MM.1S (cell line): ENCODE measurements at regions not wholly inside any gene's neighbourhood (a gene's known extent, or its start where the extent isn't known, plus 50 kb on each side); places are given as distances from the start of the nearest gene placed in this dataset.
A peak's percentile ranks its signal among the peaks of the same experiment; 100 is the strongest.

ENCODE experiments used
- DNase-seq: peaks from one replicate; pipeline ENCODE4 v3.0.0-alpha.2; 2015
- H2AFZ ChIP-seq: fragments of 300-600 bp; sonication (generic); 2 replicates; pipeline ENCODE4 v1.6.0; 2016; ENCODE audit warnings: antibody characterized with exemption, low read length
- H3F3A ChIP-seq: fragments of 300-600 bp; sonication (generic); 2 replicates; pipeline ENCODE4 v1.6.1; 2016; ENCODE audit warnings: mild to moderate bottlenecking, antibody characterized with exemption, low read length, moderate library complexity, mixed read lengths; ENCODE audit not compliant: insufficient read depth
- H3K27ac ChIP-seq: fragments of 300-600 bp; sonication (generic); 2 replicates; pipeline ENCODE4 v1.5.1; 2016; ENCODE audit warnings: mild to moderate bottlenecking, low read length
- H3K27me3 ChIP-seq: fragments of 300-600 bp; sonication (generic); replicated peaks from 2 replicates; pipeline ENCODE4 v1.6.0; 2016; ENCODE audit warnings: low read length; ENCODE audit not compliant: insufficient read depth
- H3K36me3 ChIP-seq: fragments of 300-600 bp; sonication (generic); replicated peaks from 2 replicates; pipeline ENCODE4 v1.6.1; 2016; ENCODE audit warnings: mild to moderate bottlenecking, low read length, mixed read lengths; ENCODE audit not compliant: insufficient read depth
- H3K4me1 ChIP-seq: fragments of 300-600 bp; sonication (generic); 2 replicates; pipeline ENCODE4 v1.6.1; 2016; ENCODE audit warnings: low read length, mixed read lengths
- H3K4me2 ChIP-seq: fragments of 300-600 bp; sonication (generic); 2 replicates; pipeline ENCODE4 v1.6.0; 2016; ENCODE audit warnings: low read depth, low read length
- H3K4me3 ChIP-seq: fragments of 300-600 bp; sonication (generic); 2 replicates; pipeline ENCODE4 v1.5.1; 2016; ENCODE audit warnings: low read length, mixed read lengths
- H3K79me2 ChIP-seq: fragments of 300-600 bp; sonication (generic); 2 replicates; pipeline ENCODE4 v1.6.1; 2016; ENCODE audit warnings: mixed run types, low read length, mixed read lengths
- H3K9ac ChIP-seq: fragments of 300-600 bp; sonication (generic); 2 replicates; pipeline ENCODE4 v1.6.1; 2016; ENCODE audit warnings: low read length, mixed read lengths
- H3K9me2 ChIP-seq: fragments of 300-600 bp; sonication (generic); replicated peaks from 2 replicates; pipeline ENCODE4 v1.6.1; 2016; ENCODE audit warnings: mild to moderate bottlenecking, low read length, mixed read lengths; ENCODE audit not compliant: insufficient read depth
- H3K9me3 ChIP-seq: fragments of 300-600 bp; sonication (generic); replicated peaks from 2 replicates; pipeline ENCODE4 v1.6.1; 2016; ENCODE audit warnings: mild to moderate bottlenecking, low read length, mixed read lengths; ENCODE audit not compliant: insufficient read depth
- H4K20me1 ChIP-seq: fragments of 300-600 bp; sonication (generic); 2 replicates; pipeline ENCODE4 v1.6.1; 2016; ENCODE audit warnings: mild to moderate bottlenecking, low read length, moderate library complexity, mixed read lengths; ENCODE audit not compliant: insufficient read depth
- CTCF ChIP-seq: fragments of 300-600 bp; sonication (generic); IDR thresholded peaks from 2 replicates; pipeline ENCODE4 v1.5.1; 2016; ENCODE audit warnings: antibody characterized with exemption, low read length, mixed read lengths
- EZH2 ChIP-seq: fragments of 300-600 bp; sonication (generic); optimal IDR thresholded peaks from 2 replicates; pipeline ENCODE3; 2017; ENCODE audit warnings: low read depth, mild to moderate bottlenecking, antibody characterized with exemption, low read length, mixed read lengths
- EZH2phosphoT487 ChIP-seq: fragments of 300-600 bp; sonication (generic); IDR thresholded peaks from 2 replicates; pipeline ENCODE4 v1.6.1; 2018; ENCODE audit warnings: antibody characterized with exemption, low read length

GRCh38 chr5:38031304-38031703 lies 191.5 kb upstream of the GDNF start:
- Histone ChIP-seq H3K9ac (no peak overlapping the region), H4K20me1 (no peaks in the 10 kb centered on the region), H3F3A (no peaks in the 10 kb centered on the region), H3K79me2 (no peaks in the 10 kb centered on the region), H3K4me2 (no peak overlapping the region), H3K27me3 (no peaks in the 10 kb centered on the region), H3K9me2 (no peaks in the 10 kb centered on the region), H3K27ac (no peak overlapping the region), H2AFZ (no peak overlapping the region), H3K4me3 (no peak overlapping the region), H3K36me3 (no peaks in the 10 kb centered on the region), H3K4me1 (no peaks in the 10 kb centered on the region), H3K9me3 (no peaks in the 10 kb centered on the region)
- no peak for TF ChIP-seq EZH2phosphoT487
- TF ChIP-seq CTCF, result no peak
- no peak for TF ChIP-seq EZH2
- no peak for DNase-seq

GRCh38 chr5:38029397-38030065 lies 189.7 kb upstream of the GDNF start:
- Histone ChIP-seq H3K27ac (no peak overlapping the region), H3K9me2 (no peaks in the 10 kb centered on the region), H3K4me3 (no peak overlapping the region), H2AFZ (no peak overlapping the region), H4K20me1 (no peaks in the 10 kb centered on the region), H3F3A (no peaks in the 10 kb centered on the region), H3K9me3 (no peaks in the 10 kb centered on the region), H3K4me1 (no peaks in the 10 kb centered on the region), H3K79me2 (no peaks in the 10 kb centered on the region), H3K9ac (no peak overlapping the region), H3K27me3 (no peaks in the 10 kb centered on the region), H3K4me2 (no peak overlapping the region), H3K36me3 (no peaks in the 10 kb centered on the region)
- TF ChIP-seq EZH2phosphoT487 (no peak), EZH2 (no peak)
- no peak for DNase-seq

- H3K27ac ChIP-seq, result no peak overlapping the region
- no peak overlapping the region for H3K9ac ChIP-seq
- H3K9me2 ChIP-seq, result no peaks in the 10 kb centered on the region
- H3K27me3 ChIP-seq, result no peaks in the 10 kb centered on the region
- no peaks in the 10 kb centered on the region for H3K4me1 ChIP-seq
- H3K4me3 ChIP-seq, result no peak overlapping the region
- no peak overlapping the region for H3K4me2 ChIP-seq
- H3K79me2 ChIP-seq, result no peaks in the 10 kb centered on the region
- DNase-seq, result no peak
- no peaks in the 10 kb centered on the region for H3K36me3 ChIP-seq
- no peaks in the 10 kb centered on the region for H3F3A ChIP-seq
- no peaks in the 10 kb centered on the region for H4K20me1 ChIP-seq
- no peaks in the 10 kb centered on the region for H3K9me3 ChIP-seq
- TF ChIP-seq EZH2 (no peak), EZH2phosphoT487 (no peak), CTCF (peak; percentile 21; the same call in 1 of the 2 replicates)
- no peak overlapping the region for H2AFZ ChIP-seq
Observed at GRCh38 chr5:38023799-38024198, 184.0 kb upstream of the GDNF start.

DNA sequence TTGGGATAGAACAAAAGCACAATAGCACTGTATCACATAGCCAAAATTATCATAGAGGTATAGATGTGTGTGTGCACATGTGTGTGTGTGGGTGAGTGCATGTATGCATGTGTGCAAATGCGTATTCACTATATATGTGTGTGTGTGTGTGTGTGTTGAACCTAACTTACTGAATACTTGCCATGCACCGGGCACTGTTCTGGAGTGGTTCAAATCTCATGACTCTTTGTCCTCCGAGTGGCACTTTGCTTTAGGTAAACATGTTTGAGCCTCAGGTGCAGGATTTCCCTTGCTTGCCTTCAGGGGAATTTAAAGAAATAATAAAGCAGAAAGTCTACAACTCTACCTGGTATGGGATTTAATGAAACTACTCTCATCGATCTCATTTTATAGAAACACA lies 183.5 kb upstream of the GDNF start:
- no peaks in the 10 kb centered on the region for H3K79me2 ChIP-seq
- H3K36me3 ChIP-seq, result no peaks in the 10 kb centered on the region
- no peak overlapping the region for H3K4me2 ChIP-seq
- no peaks in the 10 kb centered on the region for H3K9me3 ChIP-seq
- H3K27me3 ChIP-seq, result no peaks in the 10 kb centered on the region
- no peak overlapping the region for H3K4me3 ChIP-seq
- H4K20me1 ChIP-seq, result no peaks in the 10 kb centered on the region
- H2AFZ ChIP-seq, result no peak overlapping the region
- TF ChIP-seq CTCF (no peak), EZH2 (no peak), EZH2phosphoT487 (no peak)
- no peaks in the 10 kb centered on the region for H3F3A ChIP-seq
- H3K9me2 ChIP-seq, result no peaks in the 10 kb centered on the region
- H3K4me1 ChIP-seq, result no peaks in the 10 kb centered on the region
- no peak overlapping the region for H3K9ac ChIP-seq
- DNase-seq, result no peak
- no peak overlapping the region for H3K27ac ChIP-seq
